ENCODE measurements at regions not wholly inside any gene's neighbourhood (a gene's known extent, or its start where the extent isn't known, plus 50 kb on each side); places are given as distances from the start of the nearest gene placed in this dataset.

DNA sequence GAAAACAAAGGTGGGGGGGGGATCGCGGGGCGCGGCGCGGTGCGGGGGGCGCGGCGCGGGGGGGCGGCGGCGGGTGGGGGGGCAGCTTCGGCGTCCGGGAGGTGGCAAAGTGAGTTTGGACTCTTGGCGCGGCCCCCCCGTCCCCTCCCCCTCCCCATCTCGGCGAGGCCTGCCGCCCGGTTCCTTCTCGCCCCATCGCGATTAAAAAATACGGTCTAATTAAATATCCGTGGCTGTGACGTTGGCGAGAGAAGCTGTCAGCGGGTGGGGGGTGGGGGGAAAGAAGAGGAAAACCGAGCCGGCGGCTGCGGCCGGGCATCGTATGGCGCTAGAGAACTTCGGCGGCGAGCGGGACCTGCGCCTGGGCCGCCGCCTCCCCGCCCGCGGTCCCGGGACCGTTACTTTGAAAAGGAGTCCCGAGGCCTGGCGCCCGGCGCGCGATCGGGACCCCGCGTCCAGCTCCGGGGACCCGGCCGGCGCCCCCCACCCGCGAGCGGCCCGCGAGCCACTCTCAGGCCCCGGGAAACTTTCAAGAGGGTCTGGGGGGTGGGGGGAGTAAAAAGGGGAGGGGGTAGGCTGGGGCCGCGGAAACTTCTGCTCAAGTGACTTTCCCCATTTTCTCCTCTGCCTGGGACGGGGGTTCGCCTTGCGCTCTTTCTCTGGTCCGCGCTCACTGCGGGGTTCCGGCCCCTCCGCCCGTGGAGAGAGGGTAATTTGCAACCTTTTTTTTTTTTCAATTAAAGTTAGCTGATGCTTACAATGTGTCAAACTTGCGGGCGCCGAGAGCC lies 146.3 kb upstream of the ZNF536 start:
- Mint-ChIP-seq H3K36me3 (ENCODE audit: unreplicated experiment) (peaks cover 2% of the 10 kb centered on the region), H3K27ac (ENCODE audit: unreplicated experiment) (no peak overlapping the region), H3K4me1 (ENCODE audit: unreplicated experiment) (peaks cover 31% of the 10 kb centered on the region), H3K9me3 (ENCODE audit: unreplicated experiment) (no peaks in the 10 kb centered on the region), H3K27me3 (ENCODE audit: unreplicated experiment) (peaks cover 69% of the 10 kb centered on the region), H3K4me3 (ENCODE audit: unreplicated experiment) (peak overlapping the region; percentile 63)
- no peak for DNase-seq (ENCODE audit: extremely low spot score, unreplicated experiment)
- TF ChIP-seq, protein P1, sequence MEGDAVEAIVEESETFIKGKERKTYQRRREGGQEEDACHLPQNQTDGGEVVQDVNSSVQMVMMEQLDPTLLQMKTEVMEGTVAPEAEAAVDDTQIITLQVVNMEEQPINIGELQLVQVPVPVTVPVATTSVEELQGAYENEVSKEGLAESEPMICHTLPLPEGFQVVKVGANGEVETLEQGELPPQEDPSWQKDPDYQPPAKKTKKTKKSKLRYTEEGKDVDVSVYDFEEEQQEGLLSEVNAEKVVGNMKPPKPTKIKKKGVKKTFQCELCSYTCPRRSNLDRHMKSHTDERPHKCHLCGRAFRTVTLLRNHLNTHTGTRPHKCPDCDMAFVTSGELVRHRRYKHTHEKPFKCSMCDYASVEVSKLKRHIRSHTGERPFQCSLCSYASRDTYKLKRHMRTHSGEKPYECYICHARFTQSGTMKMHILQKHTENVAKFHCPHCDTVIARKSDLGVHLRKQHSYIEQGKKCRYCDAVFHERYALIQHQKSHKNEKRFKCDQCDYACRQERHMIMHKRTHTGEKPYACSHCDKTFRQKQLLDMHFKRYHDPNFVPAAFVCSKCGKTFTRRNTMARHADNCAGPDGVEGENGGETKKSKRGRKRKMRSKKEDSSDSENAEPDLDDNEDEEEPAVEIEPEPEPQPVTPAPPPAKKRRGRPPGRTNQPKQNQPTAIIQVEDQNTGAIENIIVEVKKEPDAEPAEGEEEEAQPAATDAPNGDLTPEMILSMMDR (IDR thresholded peaks at IDR 0.05), result no peak

DNA sequence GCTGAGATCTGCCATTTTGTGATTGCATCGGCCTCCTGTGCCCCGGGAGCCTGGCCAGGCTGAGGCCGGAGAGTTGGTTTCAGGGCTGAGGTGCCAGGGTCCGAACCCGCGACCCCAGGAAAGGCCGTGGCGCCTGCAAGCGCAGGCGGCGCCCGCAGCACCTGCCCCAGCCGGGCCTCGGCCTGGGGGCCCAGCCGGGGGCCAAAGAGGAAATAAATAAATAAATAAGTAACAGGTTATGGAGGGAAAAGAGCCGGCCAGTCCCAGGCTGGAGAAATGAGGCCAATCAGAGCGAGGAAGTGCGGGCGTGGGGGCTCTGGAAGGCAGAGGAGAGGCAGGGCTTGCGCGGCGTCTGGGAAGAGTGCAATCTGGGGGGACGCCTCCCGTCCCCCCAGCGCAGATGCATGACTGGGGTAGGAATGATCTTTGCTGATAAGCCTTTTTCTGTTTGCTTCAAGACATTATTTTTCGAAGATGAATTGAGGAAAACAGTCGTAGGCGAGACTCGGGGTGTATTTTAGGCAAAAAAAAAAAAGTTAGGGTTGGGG lies 145.6 kb upstream of the ZNF536 start:
- peaks cover 2% of the 10 kb centered on the region for H3K36me3 Mint-ChIP-seq (ENCODE audit: unreplicated experiment)
- H3K4me3 Mint-ChIP-seq (ENCODE audit: unreplicated experiment), result peak overlapping the region; percentile 83
- H3K27ac Mint-ChIP-seq (ENCODE audit: unreplicated experiment), result no peak overlapping the region
- no peak for DNase-seq (ENCODE audit: extremely low spot score, unreplicated experiment)
- TF ChIP-seq, protein P1 (IDR thresholded peaks at IDR 0.05), result no peak
- H3K27me3 Mint-ChIP-seq (ENCODE audit: unreplicated experiment), result peaks cover 71% of the 10 kb centered on the region
- no peaks in the 10 kb centered on the region for H3K9me3 Mint-ChIP-seq (ENCODE audit: unreplicated experiment)
- peaks cover 31% of the 10 kb centered on the region for H3K4me1 Mint-ChIP-seq (ENCODE audit: unreplicated experiment)

- TF ChIP-seq, protein P1 (IDR thresholded peaks at IDR 0.05), result no peak
- Mint-ChIP-seq H3K27ac (ENCODE audit: unreplicated experiment) (no peak overlapping the region), H3K4me1 (ENCODE audit: unreplicated experiment) (peaks cover 31% of the 10 kb centered on the region), H3K36me3 (ENCODE audit: unreplicated experiment) (peaks cover 2% of the 10 kb centered on the region), H3K4me3 (ENCODE audit: unreplicated experiment) (peak overlapping the region; percentile 83), H3K9me3 (ENCODE audit: unreplicated experiment) (no peaks in the 10 kb centered on the region), H3K27me3 (ENCODE audit: unreplicated experiment) (peaks cover 67% of the 10 kb centered on the region)
- no peak for DNase-seq (ENCODE audit: extremely low spot score, unreplicated experiment)
Measured at GRCh38 chr19:30227012-30227621, 145.1 kb upstream of the ZNF536 start.

DNA sequence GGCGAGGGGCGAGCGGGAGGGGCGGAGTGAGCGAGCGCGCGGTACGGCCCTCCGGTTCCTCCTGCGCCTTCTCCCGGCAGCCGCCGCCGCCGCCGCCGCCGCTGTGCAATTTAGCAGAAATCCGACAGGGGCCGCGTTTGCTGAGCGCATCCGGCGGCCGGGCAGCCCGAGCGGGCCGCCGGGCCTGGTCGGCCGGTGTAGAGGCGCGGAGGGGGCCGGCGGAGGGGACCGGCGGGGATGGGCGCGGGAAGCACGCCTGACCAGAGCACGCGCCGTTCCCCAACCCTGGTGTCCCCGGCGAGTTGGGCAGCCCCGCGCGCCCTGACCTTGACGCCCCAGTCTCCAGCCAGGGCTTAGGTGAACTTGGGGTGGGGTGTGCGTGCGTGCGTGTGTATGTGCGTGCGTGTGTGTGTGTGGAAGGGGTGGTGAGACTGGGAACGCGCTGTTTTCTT lies 144.5 kb upstream of the ZNF536 start:
- Mint-ChIP-seq H3K4me1 (ENCODE audit: unreplicated experiment) (peaks cover 31% of the 10 kb centered on the region), H3K9me3 (ENCODE audit: unreplicated experiment) (no peaks in the 10 kb centered on the region), H3K27ac (ENCODE audit: unreplicated experiment) (no peak overlapping the region), H3K27me3 (ENCODE audit: unreplicated experiment) (peaks cover 70% of the 10 kb centered on the region), H3K36me3 (ENCODE audit: unreplicated experiment) (peaks cover 2% of the 10 kb centered on the region), H3K4me3 (ENCODE audit: unreplicated experiment) (peak overlapping the region; percentile 64)
- peak; percentile 89 for DNase-seq (ENCODE audit: extremely low spot score, unreplicated experiment)
- TF ChIP-seq, protein P1 (IDR thresholded peaks at IDR 0.05), result peak; percentile 70

Measured in osteocyte (in vitro differentiated cells).